ENCODE measurements at regions not wholly inside any gene's neighbourhood (a gene's known extent, or its start where the extent isn't known, plus 50 kb on each side); places are given as distances from the start of the nearest gene placed in this dataset.
"Not testable (repeated sequence)": the region's sequence is repeated elsewhere in the genome, so short reads cannot be mapped to it uniquely, and the experiment has no call there.

DNA sequence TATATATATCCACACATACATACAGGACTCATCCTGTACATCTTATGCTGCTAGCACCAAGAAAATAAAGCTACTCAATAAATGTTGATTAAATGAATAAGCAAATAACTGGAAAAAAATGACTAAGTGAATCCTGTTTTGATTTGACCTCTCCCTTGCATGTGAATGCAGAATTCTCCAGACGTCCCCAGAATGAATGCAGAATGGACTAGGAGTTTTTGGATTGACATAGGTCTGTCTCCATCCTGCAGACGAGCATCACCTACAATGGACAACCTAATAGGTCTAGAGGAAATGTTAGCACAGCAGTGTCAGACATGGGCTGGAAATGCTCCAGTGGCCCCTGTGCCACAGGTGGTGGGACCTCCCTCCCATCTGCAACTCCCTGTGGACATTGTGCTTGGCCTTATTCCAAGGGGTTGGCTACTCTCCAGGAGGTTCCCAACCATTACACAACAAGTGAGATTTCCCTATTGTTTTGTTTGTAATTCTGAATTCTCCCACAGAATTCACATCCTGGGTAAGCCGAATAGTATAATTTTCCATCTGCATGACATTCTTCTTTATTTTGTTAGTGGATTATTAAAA, 337.3 kb upstream of the NBPF12 start:
- not testable (repeated sequence) for TF ChIP-seq EZH2 (IDR thresholded peaks at IDR 0.05; ENCODE audit: low read depth)
- TF ChIP-seq, protein P1, sequence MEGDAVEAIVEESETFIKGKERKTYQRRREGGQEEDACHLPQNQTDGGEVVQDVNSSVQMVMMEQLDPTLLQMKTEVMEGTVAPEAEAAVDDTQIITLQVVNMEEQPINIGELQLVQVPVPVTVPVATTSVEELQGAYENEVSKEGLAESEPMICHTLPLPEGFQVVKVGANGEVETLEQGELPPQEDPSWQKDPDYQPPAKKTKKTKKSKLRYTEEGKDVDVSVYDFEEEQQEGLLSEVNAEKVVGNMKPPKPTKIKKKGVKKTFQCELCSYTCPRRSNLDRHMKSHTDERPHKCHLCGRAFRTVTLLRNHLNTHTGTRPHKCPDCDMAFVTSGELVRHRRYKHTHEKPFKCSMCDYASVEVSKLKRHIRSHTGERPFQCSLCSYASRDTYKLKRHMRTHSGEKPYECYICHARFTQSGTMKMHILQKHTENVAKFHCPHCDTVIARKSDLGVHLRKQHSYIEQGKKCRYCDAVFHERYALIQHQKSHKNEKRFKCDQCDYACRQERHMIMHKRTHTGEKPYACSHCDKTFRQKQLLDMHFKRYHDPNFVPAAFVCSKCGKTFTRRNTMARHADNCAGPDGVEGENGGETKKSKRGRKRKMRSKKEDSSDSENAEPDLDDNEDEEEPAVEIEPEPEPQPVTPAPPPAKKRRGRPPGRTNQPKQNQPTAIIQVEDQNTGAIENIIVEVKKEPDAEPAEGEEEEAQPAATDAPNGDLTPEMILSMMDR (conservative IDR thresholded peaks at IDR 0.05) = not testable (repeated sequence)
